Liver (tissue), 8 donors: ENCODE measurements at regions not wholly inside any gene's neighbourhood (a gene's known extent, or its start where the extent isn't known, plus 50 kb on each side); places are given as distances from the start of the nearest gene placed in this dataset.

Experiments used
- DNase-seq: peaks from one replicate; pipeline ENCODE4 v3.0.0-alpha.2; 2017; ENCODE audit warnings: low spot score
- H3K27ac ChIP-seq, 2 donors: one replicate each; pipeline ENCODE4 v1.7.0; 2013; ENCODE audit warnings: inconsistent platforms in 2 of 2, low read length in 2 of 2, control low read depth in 1 of 2, low read depth in 1 of 2, mild to moderate bottlenecking in 1 of 2
- H3K27me3 ChIP-seq, 4 donors: one replicate each; pipeline versions ENCODE4 v1.6.1 to v1.7.0; 2013; ENCODE audit warnings: low read length in 3 of 4, inconsistent platforms in 1 of 4, mild to moderate bottlenecking in 1 of 4, moderate library complexity in 1 of 4; ENCODE audit not compliant: control insufficient read depth in 4 of 4, insufficient read depth in 4 of 4
- H3K36me3 ChIP-seq, 4 donors: one replicate each; pipeline versions ENCODE4 v1.6.1 to v1.7.0; 2013; ENCODE audit warnings: low read length in 3 of 4, mild to moderate bottlenecking in 3 of 4, low read depth in 1 of 4, moderate library complexity in 1 of 4; ENCODE audit not compliant: control insufficient read depth in 4 of 4, insufficient read depth in 3 of 4
- H3K4me1 ChIP-seq, 4 donors: one replicate each; pipeline versions ENCODE4 v1.6.1 to v1.7.0; 2013; ENCODE audit warnings: low read length in 3 of 4, mild to moderate bottlenecking in 3 of 4, moderate library complexity in 1 of 4; ENCODE audit not compliant: control insufficient read depth in 4 of 4, insufficient read depth in 4 of 4
- H3K4me3 ChIP-seq, 3 donors: one replicate each; pipeline versions ENCODE4 v1.6.1 to v1.7.0; 2013; ENCODE audit warnings: low read length in 3 of 3, control low read depth in 1 of 3, low read depth in 1 of 3, mild to moderate bottlenecking in 1 of 3
- H3K9ac ChIP-seq, 2 donors: one replicate each; pipeline ENCODE4 v1.7.0; 2013; ENCODE audit warnings: low read length in 2 of 2, mild to moderate bottlenecking in 2 of 2, moderate library complexity in 2 of 2, control low read depth in 1 of 2, low read depth in 1 of 2
- H3K9me3 ChIP-seq, 4 donors: one replicate each; pipeline versions ENCODE4 v1.6.1 to v1.7.0; 2013; ENCODE audit warnings: low read length in 3 of 4; ENCODE audit not compliant: control insufficient read depth in 4 of 4
- EGR1 ChIP-seq, 2 donors: IDR thresholded peaks; 2 replicates each; pipeline ENCODE4 v1.6.1; 2016 to 2018; ENCODE audit warnings: antibody characterized with exemption in 2 of 2, low read depth in 2 of 2
- FOXA1 ChIP-seq: IDR thresholded peaks from 2 replicates; pipeline ENCODE4 v1.6.1; 2016; ENCODE audit warnings: antibody characterized with exemption
- FOXA2 ChIP-seq: IDR thresholded peaks from 2 replicates; pipeline ENCODE4 v1.6.1; 2016; ENCODE audit warnings: antibody characterized with exemption
- GABPA ChIP-seq, 2 donors: IDR thresholded peaks in 1 of 2; conservative IDR thresholded peaks in 1 of 2; 2 replicates each; pipeline ENCODE4 v1.6.1; 2016; ENCODE audit warnings: antibody characterized with exemption in 2 of 2, mild to moderate bottlenecking in 1 of 2, moderate library complexity in 1 of 2
- HNF4A ChIP-seq, 2 donors: conservative IDR thresholded peaks; 2 replicates each; pipeline ENCODE4 v1.6.1; 2016; ENCODE audit warnings: antibody characterized with exemption in 2 of 2, mild to moderate bottlenecking in 2 of 2
- JUND ChIP-seq, 2 donors: IDR thresholded peaks; 2 replicates each; pipeline ENCODE4 v1.6.1; 2016; ENCODE audit warnings: antibody characterized with exemption in 2 of 2
- NR2F2 ChIP-seq: IDR thresholded peaks from 2 replicates; pipeline ENCODE4 v1.6.1; 2016; ENCODE audit warnings: antibody characterized with exemption
- RAD21 ChIP-seq, 2 donors: IDR thresholded peaks; 2 replicates each; pipeline ENCODE4 v1.6.1; 2016; ENCODE audit warnings: antibody characterized with exemption in 2 of 2, mild to moderate bottlenecking in 2 of 2
- RXRA ChIP-seq, 2 donors: IDR thresholded peaks; 2 replicates each; pipeline ENCODE4 v1.6.1; 2017 to 2018; ENCODE audit warnings: antibody characterized with exemption in 2 of 2, mild to moderate bottlenecking in 1 of 2
- SP1 ChIP-seq: IDR thresholded peaks from 2 replicates; pipeline ENCODE4 v1.6.1; 2018; ENCODE audit warnings: antibody characterized with exemption, mild to moderate bottlenecking
- YY1 ChIP-seq: IDR thresholded peaks from 2 replicates; pipeline ENCODE4 v1.6.1; 2016; ENCODE audit warnings: antibody characterized with exemption, mild to moderate bottlenecking
- WGBS: extraction: QIAGEN DNeasy Blood & Tissue Kit; methylation state at CpG from one replicate; pipeline ENCODE4 v1.1.7; 2013; 5-methylcytosine and 5-hydroxymethylcytosine counted together
- TF ChIP-seq, protein P1 (sequence below): fragments of 150-350 bp; IDR thresholded peaks from 2 replicates; pipeline ENCODE4 v1.5.1; 2017; ENCODE audit warnings: improper control_type of control experiment, low read depth, low read length; ENCODE audit not compliant: missing input control
- TF ChIP-seq, protein P2 (sequence below): IDR thresholded peaks from 2 replicates; pipeline ENCODE4 v1.6.1; 2016; ENCODE audit warnings: antibody characterized with exemption
- TF ChIP-seq, protein P3 (sequence below): IDR thresholded peaks from 2 replicates; pipeline ENCODE4 v1.6.1; 2016; ENCODE audit warnings: antibody characterized with exemption
- TF ChIP-seq, protein P4 (sequence below): IDR thresholded peaks from 2 replicates; pipeline ENCODE4 v1.6.1; 2016; ENCODE audit warnings: antibody characterized with exemption, mild to moderate bottlenecking
- TF ChIP-seq, protein P5 (sequence below): IDR thresholded peaks from 2 replicates; pipeline ENCODE4 v1.6.1; 2016; ENCODE audit warnings: antibody characterized with exemption
- donor health status: healthy.
- donor health status: healthy.
- donor health status: healthy.
- donor health status: healthy.
- donor health status: healthy.

GRCh38 chr2:138282014-138282672 is 219.4 kb upstream of the SPOPL start:
- H3K27ac ChIP-seq, result no peak overlapping the region
- peaks cover 0 to 3% (median 1%) of the 10 kb centered on the region in 4 donors for H3K4me1 ChIP-seq
- H3K9me3 ChIP-seq, result peaks cover 0 to 1% (median 0%) of the 10 kb centered on the region in 4 donors
- no peaks in the 10 kb centered on the region for H3K27me3 ChIP-seq
- no peaks in the 10 kb centered on the region for H3K36me3 ChIP-seq
- 80% methylated on average over 5 of the region's 5 CpGs for WGBS
- TF ChIP-seq HNF4A (conservative IDR thresholded peaks at IDR 0.05) (peak; percentile 35 to 41), RXRA (IDR thresholded peaks at IDR 0.05) (peak in 1 of 2 donors; percentile 43), FOXA1 (peak; percentile 24), SP1 (peak; percentile 67), NR2F2 (no peak), RAD21 (IDR thresholded peaks at IDR 0.05) (peak in 1 of 2 donors; percentile 13), FOXA2 (peak; percentile 81)
- TF ChIP-seq, protein P1, sequence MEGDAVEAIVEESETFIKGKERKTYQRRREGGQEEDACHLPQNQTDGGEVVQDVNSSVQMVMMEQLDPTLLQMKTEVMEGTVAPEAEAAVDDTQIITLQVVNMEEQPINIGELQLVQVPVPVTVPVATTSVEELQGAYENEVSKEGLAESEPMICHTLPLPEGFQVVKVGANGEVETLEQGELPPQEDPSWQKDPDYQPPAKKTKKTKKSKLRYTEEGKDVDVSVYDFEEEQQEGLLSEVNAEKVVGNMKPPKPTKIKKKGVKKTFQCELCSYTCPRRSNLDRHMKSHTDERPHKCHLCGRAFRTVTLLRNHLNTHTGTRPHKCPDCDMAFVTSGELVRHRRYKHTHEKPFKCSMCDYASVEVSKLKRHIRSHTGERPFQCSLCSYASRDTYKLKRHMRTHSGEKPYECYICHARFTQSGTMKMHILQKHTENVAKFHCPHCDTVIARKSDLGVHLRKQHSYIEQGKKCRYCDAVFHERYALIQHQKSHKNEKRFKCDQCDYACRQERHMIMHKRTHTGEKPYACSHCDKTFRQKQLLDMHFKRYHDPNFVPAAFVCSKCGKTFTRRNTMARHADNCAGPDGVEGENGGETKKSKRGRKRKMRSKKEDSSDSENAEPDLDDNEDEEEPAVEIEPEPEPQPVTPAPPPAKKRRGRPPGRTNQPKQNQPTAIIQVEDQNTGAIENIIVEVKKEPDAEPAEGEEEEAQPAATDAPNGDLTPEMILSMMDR, result no peak
- no peak overlapping the region for H3K4me3 ChIP-seq
- H3K9ac ChIP-seq, result no peak overlapping the region
- no peak for DNase-seq

- Histone ChIP-seq H3K9ac (no peak overlapping the region), H3K27ac (no peak overlapping the region), H3K27me3 (no peaks in the 10 kb centered on the region), H3K4me3 (no peak overlapping the region), H3K9me3 (no peaks in the 10 kb centered on the region), H3K4me1 (no peaks in the 10 kb centered on the region), H3K36me3 (no peaks in the 10 kb centered on the region)
- 94% methylated on average over 3 of the region's 3 CpGs for WGBS
- TF ChIP-seq, protein P1, result no peak
- no peak for TF ChIP-seq FOXA2
- no peak for TF ChIP-seq FOXA1
- TF ChIP-seq RAD21 (IDR thresholded peaks at IDR 0.05), result no peak
- no peak for TF ChIP-seq YY1
- TF ChIP-seq JUND (IDR thresholded peaks at IDR 0.05), result no peak
- TF ChIP-seq HNF4A (conservative IDR thresholded peaks at IDR 0.05), result no peak
- no peak for TF ChIP-seq NR2F2
- TF ChIP-seq, protein P2, sequence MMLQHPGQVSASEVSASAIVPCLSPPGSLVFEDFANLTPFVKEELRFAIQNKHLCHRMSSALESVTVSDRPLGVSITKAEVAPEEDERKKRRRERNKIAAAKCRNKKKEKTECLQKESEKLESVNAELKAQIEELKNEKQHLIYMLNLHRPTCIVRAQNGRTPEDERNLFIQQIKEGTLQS, result no peak
- no peak for TF ChIP-seq GABPA (IDR thresholded peaks at IDR 0.05 in 1 of 2, conservative IDR thresholded peaks at IDR 0.05 in 1 of 2)
- TF ChIP-seq, protein P3, sequence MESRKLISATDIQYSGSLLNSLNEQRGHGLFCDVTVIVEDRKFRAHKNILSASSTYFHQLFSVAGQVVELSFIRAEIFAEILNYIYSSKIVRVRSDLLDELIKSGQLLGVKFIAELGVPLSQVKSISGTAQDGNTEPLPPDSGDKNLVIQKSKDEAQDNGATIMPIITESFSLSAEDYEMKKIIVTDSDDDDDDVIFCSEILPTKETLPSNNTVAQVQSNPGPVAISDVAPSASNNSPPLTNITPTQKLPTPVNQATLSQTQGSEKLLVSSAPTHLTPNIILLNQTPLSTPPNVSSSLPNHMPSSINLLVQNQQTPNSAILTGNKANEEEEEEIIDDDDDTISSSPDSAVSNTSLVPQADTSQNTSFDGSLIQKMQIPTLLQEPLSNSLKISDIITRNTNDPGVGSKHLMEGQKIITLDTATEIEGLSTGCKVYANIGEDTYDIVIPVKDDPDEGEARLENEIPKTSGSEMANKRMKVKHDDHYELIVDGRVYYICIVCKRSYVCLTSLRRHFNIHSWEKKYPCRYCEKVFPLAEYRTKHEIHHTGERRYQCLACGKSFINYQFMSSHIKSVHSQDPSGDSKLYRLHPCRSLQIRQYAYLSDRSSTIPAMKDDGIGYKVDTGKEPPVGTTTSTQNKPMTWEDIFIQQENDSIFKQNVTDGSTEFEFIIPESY, result no peak
- no peak for TF ChIP-seq RXRA (IDR thresholded peaks at IDR 0.05)
- TF ChIP-seq EGR1 (IDR thresholded peaks at IDR 0.05; ENCODE audit: low read depth in 2 of 2), result no peak
- TF ChIP-seq SP1, result no peak
- TF ChIP-seq, protein P4, sequence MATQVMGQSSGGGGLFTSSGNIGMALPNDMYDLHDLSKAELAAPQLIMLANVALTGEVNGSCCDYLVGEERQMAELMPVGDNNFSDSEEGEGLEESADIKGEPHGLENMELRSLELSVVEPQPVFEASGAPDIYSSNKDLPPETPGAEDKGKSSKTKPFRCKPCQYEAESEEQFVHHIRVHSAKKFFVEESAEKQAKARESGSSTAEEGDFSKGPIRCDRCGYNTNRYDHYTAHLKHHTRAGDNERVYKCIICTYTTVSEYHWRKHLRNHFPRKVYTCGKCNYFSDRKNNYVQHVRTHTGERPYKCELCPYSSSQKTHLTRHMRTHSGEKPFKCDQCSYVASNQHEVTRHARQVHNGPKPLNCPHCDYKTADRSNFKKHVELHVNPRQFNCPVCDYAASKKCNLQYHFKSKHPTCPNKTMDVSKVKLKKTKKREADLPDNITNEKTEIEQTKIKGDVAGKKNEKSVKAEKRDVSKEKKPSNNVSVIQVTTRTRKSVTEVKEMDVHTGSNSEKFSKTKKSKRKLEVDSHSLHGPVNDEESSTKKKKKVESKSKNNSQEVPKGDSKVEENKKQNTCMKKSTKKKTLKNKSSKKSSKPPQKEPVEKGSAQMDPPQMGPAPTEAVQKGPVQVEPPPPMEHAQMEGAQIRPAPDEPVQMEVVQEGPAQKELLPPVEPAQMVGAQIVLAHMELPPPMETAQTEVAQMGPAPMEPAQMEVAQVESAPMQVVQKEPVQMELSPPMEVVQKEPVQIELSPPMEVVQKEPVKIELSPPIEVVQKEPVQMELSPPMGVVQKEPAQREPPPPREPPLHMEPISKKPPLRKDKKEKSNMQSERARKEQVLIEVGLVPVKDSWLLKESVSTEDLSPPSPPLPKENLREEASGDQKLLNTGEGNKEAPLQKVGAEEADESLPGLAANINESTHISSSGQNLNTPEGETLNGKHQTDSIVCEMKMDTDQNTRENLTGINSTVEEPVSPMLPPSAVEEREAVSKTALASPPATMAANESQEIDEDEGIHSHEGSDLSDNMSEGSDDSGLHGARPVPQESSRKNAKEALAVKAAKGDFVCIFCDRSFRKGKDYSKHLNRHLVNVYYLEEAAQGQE, result no peak
- TF ChIP-seq, protein P5, sequence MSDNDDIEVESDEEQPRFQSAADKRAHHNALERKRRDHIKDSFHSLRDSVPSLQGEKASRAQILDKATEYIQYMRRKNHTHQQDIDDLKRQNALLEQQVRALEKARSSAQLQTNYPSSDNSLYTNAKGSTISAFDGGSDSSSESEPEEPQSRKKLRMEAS, result no peak
- DNase-seq, result no peak
These were observed 209.8 kb upstream of the SPOPL start for GRCh38 chr2:138291805-138292204.
